Esophagus squamous epithelium (tissue), 4 donors: ENCODE measurements at regions not wholly inside any gene's neighbourhood (a gene's known extent, or its start where the extent isn't known, plus 50 kb on each side); places are given as distances from the start of the nearest gene placed in this dataset.

Source experiments
- POLR2A ChIP-seq, 4 donors: fragments of 450-650 bp; IDR thresholded peaks; one replicate each; pipeline ENCODE4 v1.6.1; 2017; ENCODE audit warnings: antibody characterized with exemption in 4 of 4, mild to moderate bottlenecking in 4 of 4, moderate library complexity in 3 of 4
- TF ChIP-seq, protein P1 (sequence below), 6 experiments: fragments of 450-650 bp in 4 of 6; fragments of 200-600 bp in 2 of 6; sonication (generic) in 2 of 6; IDR thresholded peaks; one replicate each; pipeline ENCODE4 v1.5.1; 2016 to 2019; ENCODE audit warnings: antibody characterized with exemption in 6 of 6, mild to moderate bottlenecking in 4 of 6, moderate library complexity in 4 of 6

DNA sequence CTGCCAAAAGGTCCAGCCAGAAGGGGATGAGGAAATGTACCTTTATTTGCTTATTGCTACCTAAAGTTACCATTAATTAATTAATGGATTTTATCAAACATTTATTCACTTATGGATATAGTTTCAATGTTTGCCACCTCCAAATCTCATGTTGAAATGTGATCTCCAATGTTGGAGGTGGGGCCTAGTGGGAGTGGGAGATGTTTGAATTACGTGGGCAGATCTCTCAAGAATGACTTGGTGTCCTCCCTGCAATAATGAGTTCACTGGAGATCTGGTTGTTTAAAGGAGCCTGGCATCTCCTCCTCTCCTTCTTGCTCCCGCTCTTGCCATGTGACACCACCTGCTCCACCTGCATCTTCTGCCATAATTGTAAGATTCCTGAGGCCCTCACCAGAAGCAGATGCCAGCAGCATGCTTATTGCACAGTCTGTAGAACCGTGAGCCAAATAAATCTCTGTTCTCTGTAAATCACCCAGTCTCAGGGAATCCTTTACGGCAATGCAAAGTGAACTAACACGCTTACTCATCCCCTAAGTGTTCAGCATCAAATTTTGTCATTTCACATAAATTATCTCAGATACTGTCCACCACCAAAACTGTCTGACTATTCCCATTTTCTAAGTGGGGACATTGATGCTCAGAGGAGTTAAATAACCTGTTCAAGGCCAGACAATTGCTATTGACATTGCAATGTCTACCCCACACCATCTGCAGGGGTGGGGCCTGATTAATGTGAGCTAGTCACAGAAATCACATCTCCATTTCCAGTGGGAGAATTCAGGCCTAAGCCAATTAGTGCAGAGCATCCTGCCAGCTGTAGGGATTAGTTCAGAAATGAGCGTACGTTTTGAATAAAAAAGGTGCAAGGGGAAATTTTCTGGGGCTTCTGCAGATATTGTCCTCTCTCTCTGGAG, 51.6 kb upstream of the SYN3 start:
- TF ChIP-seq, protein P1, sequence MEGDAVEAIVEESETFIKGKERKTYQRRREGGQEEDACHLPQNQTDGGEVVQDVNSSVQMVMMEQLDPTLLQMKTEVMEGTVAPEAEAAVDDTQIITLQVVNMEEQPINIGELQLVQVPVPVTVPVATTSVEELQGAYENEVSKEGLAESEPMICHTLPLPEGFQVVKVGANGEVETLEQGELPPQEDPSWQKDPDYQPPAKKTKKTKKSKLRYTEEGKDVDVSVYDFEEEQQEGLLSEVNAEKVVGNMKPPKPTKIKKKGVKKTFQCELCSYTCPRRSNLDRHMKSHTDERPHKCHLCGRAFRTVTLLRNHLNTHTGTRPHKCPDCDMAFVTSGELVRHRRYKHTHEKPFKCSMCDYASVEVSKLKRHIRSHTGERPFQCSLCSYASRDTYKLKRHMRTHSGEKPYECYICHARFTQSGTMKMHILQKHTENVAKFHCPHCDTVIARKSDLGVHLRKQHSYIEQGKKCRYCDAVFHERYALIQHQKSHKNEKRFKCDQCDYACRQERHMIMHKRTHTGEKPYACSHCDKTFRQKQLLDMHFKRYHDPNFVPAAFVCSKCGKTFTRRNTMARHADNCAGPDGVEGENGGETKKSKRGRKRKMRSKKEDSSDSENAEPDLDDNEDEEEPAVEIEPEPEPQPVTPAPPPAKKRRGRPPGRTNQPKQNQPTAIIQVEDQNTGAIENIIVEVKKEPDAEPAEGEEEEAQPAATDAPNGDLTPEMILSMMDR (IDR thresholded peaks at IDR 0.05): no peak
- no peak for TF ChIP-seq POLR2A (IDR thresholded peaks at IDR 0.05)
